Spleen (tissue), 7 donors: ENCODE measurements at regions not wholly inside any gene's neighbourhood (a gene's known extent, or its start where the extent isn't known, plus 50 kb on each side); places are given as distances from the start of the nearest gene placed in this dataset.

Experiments
- POLR2A ChIP-seq, 3 donors: fragments of 450-650 bp; IDR thresholded peaks; one replicate each; pipeline ENCODE4 v1.5.1; 2017; ENCODE audit warnings: antibody characterized with exemption in 3 of 3, mild to moderate bottlenecking in 1 of 3
- POLR2AphosphoS5 ChIP-seq, 3 donors: sonication (generic); formaldehyde crosslinking; IDR thresholded peaks; one replicate each; pipeline ENCODE4 v1.5.1; 2017; ENCODE audit warnings: antibody characterized with exemption in 3 of 3
- TF ChIP-seq, protein P1 (sequence below), 11 experiments: fragments of 200-600 bp in 7 of 11; fragments of 450-650 bp in 4 of 11; sonication (generic) in 4 of 11; IDR thresholded peaks in 8 of 11; conservative IDR thresholded peaks in 3 of 11; 1 replicate in 7 of 11; 2 replicates in 4 of 11; pipeline versions ENCODE4 v1.4.0 to v1.8.0; 2016 to 2021; ENCODE audit warnings: antibody characterized with exemption in 11 of 11, inconsistent platforms in 4 of 11, mild to moderate bottlenecking in 1 of 11
- donor health status: DM: no; HTN: no; CAD: no; lungs with moderate emphysema.
- donor health status: DM: no; HTN: no; CAD: no.
- donor health status: DM: no; HTN: no; CAD: no.

GRCh38 chr5:125713109-125713805, 710.0 kb upstream of the GRAMD2B start:
- TF ChIP-seq, protein P1, sequence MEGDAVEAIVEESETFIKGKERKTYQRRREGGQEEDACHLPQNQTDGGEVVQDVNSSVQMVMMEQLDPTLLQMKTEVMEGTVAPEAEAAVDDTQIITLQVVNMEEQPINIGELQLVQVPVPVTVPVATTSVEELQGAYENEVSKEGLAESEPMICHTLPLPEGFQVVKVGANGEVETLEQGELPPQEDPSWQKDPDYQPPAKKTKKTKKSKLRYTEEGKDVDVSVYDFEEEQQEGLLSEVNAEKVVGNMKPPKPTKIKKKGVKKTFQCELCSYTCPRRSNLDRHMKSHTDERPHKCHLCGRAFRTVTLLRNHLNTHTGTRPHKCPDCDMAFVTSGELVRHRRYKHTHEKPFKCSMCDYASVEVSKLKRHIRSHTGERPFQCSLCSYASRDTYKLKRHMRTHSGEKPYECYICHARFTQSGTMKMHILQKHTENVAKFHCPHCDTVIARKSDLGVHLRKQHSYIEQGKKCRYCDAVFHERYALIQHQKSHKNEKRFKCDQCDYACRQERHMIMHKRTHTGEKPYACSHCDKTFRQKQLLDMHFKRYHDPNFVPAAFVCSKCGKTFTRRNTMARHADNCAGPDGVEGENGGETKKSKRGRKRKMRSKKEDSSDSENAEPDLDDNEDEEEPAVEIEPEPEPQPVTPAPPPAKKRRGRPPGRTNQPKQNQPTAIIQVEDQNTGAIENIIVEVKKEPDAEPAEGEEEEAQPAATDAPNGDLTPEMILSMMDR (IDR thresholded peaks at IDR 0.05 in 8 of 11, conservative IDR thresholded peaks at IDR 0.05 in 3 of 11), result no peak
- TF ChIP-seq POLR2A (IDR thresholded peaks at IDR 0.05) (no peak), POLR2AphosphoS5 (IDR thresholded peaks at IDR 0.05) (no peak)
